ENCODE measurements at regions not wholly inside any gene's neighbourhood (a gene's known extent, or its start where the extent isn't known, plus 50 kb on each side); places are given as distances from the start of the nearest gene placed in this dataset.

DNA sequence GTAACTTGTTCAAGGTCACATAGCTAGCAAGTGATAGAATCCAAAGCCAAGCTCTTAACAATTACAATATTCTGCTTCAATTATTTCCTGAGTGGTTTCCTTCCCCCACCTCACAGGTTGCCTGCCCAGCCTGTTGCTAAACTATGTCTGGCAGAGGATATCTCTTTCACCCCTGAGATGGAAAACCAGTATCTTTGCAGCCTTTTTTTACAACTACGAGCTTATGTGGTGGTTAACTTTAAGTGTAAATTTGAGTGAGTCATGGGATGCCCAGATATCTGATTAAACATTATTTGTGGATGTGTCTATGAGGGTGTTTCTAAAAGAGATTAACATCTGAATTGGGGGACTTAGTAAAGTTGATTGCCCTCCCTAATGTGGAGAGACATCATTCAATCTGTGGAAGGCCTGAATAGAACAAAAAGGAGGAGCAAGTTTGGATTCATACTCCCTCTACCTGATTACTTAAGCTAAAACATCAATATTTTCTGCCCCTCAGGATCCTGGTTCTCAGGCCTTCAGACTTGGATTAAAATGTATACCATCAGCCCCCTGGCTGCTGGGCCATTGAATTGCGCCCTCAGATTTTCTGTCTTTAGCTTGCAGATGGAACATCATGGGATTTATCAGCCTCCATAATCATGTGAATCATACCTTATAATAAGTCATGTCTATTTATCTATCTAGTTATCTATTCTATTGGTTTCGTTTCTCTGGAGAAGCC is 911.9 kb downstream of the METTL15 start:
- ATAC-seq (no peak), DNase-seq (ENCODE audit: low read depth, low spot score) (no peak)
- Histone ChIP-seq H3K4me3 (ENCODE audit: low read depth in 2 of 2, low read length in 2 of 2) (no peak overlapping the region), H3K4me1 (ENCODE audit: control insufficient read depth, insufficient read depth, low read length) (no peaks in the 10 kb centered on the region; the same call in 1 of the 2 replicates), H3K27ac (ENCODE audit: low read length) (no peak overlapping the region), H3K9me3 (ENCODE audit: control insufficient read depth, insufficient read depth, low read depth, low read length) (no peaks in the 10 kb centered on the region), H3K36me3 (ENCODE audit: control insufficient read depth, insufficient read depth, low read length) (no peaks in the 10 kb centered on the region), H3K27me3 (ENCODE audit: control insufficient read depth, insufficient read depth, low read length) (no peaks in the 10 kb centered on the region)
- TF ChIP-seq, protein P1, sequence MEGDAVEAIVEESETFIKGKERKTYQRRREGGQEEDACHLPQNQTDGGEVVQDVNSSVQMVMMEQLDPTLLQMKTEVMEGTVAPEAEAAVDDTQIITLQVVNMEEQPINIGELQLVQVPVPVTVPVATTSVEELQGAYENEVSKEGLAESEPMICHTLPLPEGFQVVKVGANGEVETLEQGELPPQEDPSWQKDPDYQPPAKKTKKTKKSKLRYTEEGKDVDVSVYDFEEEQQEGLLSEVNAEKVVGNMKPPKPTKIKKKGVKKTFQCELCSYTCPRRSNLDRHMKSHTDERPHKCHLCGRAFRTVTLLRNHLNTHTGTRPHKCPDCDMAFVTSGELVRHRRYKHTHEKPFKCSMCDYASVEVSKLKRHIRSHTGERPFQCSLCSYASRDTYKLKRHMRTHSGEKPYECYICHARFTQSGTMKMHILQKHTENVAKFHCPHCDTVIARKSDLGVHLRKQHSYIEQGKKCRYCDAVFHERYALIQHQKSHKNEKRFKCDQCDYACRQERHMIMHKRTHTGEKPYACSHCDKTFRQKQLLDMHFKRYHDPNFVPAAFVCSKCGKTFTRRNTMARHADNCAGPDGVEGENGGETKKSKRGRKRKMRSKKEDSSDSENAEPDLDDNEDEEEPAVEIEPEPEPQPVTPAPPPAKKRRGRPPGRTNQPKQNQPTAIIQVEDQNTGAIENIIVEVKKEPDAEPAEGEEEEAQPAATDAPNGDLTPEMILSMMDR (IDR thresholded peaks at IDR 0.05): peak; percentile 63
- TF ChIP-seq SIN3A (IDR thresholded peaks at IDR 0.05; ENCODE audit: borderline replicate concordance, insufficient read depth, low read depth, low read length): no peak
- intact Hi-C loops (cut with micrococcal nuclease; ENCODE audit: unreplicated experiment) (no loop called here), in situ Hi-C loops (cut with HindIII; ENCODE audit: low pct_unique_long_range_greater_than_20kb, low sequenced_read_pairs) (no loop called here)
- ChIA-PET CTCF (no interaction called here), POLR2A (no interaction called here)
- no TSS peak for BruUV-seq (replicated peaks)

DNA sequence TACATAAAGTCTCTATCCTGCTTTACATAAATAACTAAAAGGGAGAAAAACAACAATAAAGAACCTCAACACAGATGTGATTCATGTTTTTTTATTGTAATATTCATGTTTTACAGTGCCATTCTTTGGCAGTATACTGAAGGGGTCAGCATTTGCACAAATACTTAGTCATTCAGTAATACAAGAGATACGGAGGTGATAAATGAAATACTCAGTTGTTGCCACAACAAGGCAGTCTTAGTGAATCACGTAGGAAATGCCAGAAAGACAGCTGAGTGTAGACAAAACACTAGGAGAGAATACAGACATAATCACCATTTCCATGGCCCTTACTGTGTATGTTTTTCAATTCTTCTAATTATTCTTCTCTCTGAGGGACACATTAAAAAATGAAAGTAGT is 910.4 kb downstream of the METTL15 start:
- no TSS peak for BruUV-seq (replicated peaks)
- Histone ChIP-seq H3K4me3 (ENCODE audit: low read depth in 2 of 2, low read length in 2 of 2) (no peak overlapping the region), H3K27me3 (ENCODE audit: control insufficient read depth, insufficient read depth, low read length) (no peaks in the 10 kb centered on the region), H3K27ac (ENCODE audit: low read length) (no peak overlapping the region), H3K9me3 (ENCODE audit: control insufficient read depth, insufficient read depth, low read depth, low read length) (no peaks in the 10 kb centered on the region), H3K36me3 (ENCODE audit: control insufficient read depth, insufficient read depth, low read length) (no peaks in the 10 kb centered on the region), H3K4me1 (ENCODE audit: control insufficient read depth, insufficient read depth, low read length) (no peaks in the 10 kb centered on the region; the same call in 1 of the 2 replicates)
- TF ChIP-seq, protein P2, sequence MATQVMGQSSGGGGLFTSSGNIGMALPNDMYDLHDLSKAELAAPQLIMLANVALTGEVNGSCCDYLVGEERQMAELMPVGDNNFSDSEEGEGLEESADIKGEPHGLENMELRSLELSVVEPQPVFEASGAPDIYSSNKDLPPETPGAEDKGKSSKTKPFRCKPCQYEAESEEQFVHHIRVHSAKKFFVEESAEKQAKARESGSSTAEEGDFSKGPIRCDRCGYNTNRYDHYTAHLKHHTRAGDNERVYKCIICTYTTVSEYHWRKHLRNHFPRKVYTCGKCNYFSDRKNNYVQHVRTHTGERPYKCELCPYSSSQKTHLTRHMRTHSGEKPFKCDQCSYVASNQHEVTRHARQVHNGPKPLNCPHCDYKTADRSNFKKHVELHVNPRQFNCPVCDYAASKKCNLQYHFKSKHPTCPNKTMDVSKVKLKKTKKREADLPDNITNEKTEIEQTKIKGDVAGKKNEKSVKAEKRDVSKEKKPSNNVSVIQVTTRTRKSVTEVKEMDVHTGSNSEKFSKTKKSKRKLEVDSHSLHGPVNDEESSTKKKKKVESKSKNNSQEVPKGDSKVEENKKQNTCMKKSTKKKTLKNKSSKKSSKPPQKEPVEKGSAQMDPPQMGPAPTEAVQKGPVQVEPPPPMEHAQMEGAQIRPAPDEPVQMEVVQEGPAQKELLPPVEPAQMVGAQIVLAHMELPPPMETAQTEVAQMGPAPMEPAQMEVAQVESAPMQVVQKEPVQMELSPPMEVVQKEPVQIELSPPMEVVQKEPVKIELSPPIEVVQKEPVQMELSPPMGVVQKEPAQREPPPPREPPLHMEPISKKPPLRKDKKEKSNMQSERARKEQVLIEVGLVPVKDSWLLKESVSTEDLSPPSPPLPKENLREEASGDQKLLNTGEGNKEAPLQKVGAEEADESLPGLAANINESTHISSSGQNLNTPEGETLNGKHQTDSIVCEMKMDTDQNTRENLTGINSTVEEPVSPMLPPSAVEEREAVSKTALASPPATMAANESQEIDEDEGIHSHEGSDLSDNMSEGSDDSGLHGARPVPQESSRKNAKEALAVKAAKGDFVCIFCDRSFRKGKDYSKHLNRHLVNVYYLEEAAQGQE (IDR thresholded peaks at IDR 0.05; ENCODE audit: insufficient read depth in 1 of 2, low read depth in 2 of 2, low read length in 1 of 2): no peak
- TF ChIP-seq, protein P1 (IDR thresholded peaks at IDR 0.05): no peak
- CTCF ChIA-PET: no interaction called here
- POLR2A ChIA-PET: no interaction called here
- intact Hi-C loops (cut with micrococcal nuclease; ENCODE audit: unreplicated experiment) (no loop called here), in situ Hi-C loops (cut with HindIII; ENCODE audit: low pct_unique_long_range_greater_than_20kb, low sequenced_read_pairs) (no loop called here)
- DNase-seq (ENCODE audit: low read depth, low spot score): peak; percentile 48
- ATAC-seq: peak; percentile 74

DNA sequence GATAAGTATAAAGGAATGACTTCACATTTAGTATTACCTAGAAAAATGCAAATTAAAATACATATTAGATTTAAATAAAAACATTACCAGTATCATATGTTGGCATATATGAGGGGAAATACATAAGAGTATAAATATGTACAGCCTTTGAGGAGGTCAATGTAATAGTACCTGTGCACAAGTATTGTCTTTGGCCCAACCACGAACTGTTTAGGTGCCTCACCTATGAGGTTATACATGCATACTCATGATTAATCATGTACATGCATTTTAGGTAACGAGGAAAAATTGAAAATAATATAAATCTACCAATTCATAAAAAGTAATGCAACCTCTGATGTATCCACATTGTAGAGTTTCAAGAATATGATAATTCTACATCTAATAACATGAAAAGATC is 909.8 kb downstream of the METTL15 start:
- Histone ChIP-seq H3K9me3 (ENCODE audit: control insufficient read depth, insufficient read depth, low read depth, low read length) (no peaks in the 10 kb centered on the region), H3K36me3 (ENCODE audit: control insufficient read depth, insufficient read depth, low read length) (no peaks in the 10 kb centered on the region), H3K4me1 (ENCODE audit: control insufficient read depth, insufficient read depth, low read length) (no peaks in the 10 kb centered on the region; the same call in 1 of the 2 replicates), H3K27me3 (ENCODE audit: control insufficient read depth, insufficient read depth, low read length) (no peaks in the 10 kb centered on the region), H3K27ac (ENCODE audit: low read length) (no peak overlapping the region), H3K4me3 (ENCODE audit: low read depth in 2 of 2, low read length in 2 of 2) (no peak overlapping the region)
- in situ Hi-C loops (cut with HindIII; ENCODE audit: low pct_unique_long_range_greater_than_20kb, low sequenced_read_pairs) (no loop called here), intact Hi-C loops (cut with micrococcal nuclease; ENCODE audit: unreplicated experiment) (no loop called here)
- TF ChIP-seq, protein P2 (IDR thresholded peaks at IDR 0.05; ENCODE audit: insufficient read depth in 1 of 2, low read depth in 2 of 2, low read length in 1 of 2): no peak
- TF ChIP-seq SIN3A (IDR thresholded peaks at IDR 0.05; ENCODE audit: borderline replicate concordance, insufficient read depth, low read depth, low read length) (no peak), TCF7L2 (IDR thresholded peaks at IDR 0.05; ENCODE audit: low read depth, low read length) (no peak), POLR2AphosphoS5 (IDR thresholded peaks at IDR 0.05; ENCODE audit: low read depth, low read length) (no peak)
- TF ChIP-seq, protein P1 (IDR thresholded peaks at IDR 0.05): no peak
- ATAC-seq (no peak), DNase-seq (ENCODE audit: low read depth, low spot score) (no peak)
- POLR2A ChIA-PET: no interaction called here
- no TSS peak for BruUV-seq (replicated peaks)
- CTCF ChIA-PET: no interaction called here
